CD14-positive monocyte (primary cell): ENCODE measurements at regions not wholly inside any gene's neighbourhood (a gene's known extent, or its start where the extent isn't known, plus 50 kb on each side); places are given as distances from the start of the nearest gene placed in this dataset.

Source experiments
- DNase-seq, 3 donors: peaks; one replicate each; pipeline ENCODE4 v3.0.0-alpha.2; 2011 to 2022
- H2AFZ ChIP-seq: 2 replicates; pipeline ENCODE4 v1.6.0; 2012; ENCODE audit warnings: mild to moderate bottlenecking, low read depth, low read length, inconsistent platforms; ENCODE audit not compliant: insufficient read depth, poor library complexity, severe bottlenecking
- H3K27ac ChIP-seq, 2 donors: 1 replicate in 1 of 2; 2 replicates in 1 of 2; pipeline ENCODE4 v1.5.1; 2012 to 2013; ENCODE audit warnings: low read length in 2 of 2, control low read depth in 1 of 2, inconsistent platforms in 1 of 2, low read depth in 1 of 2, mild to moderate bottlenecking in 1 of 2
- H3K27me3 ChIP-seq, 2 donors: one replicate each; pipeline versions ENCODE4 v1.6.0 to v1.6.1; 2011 to 2013; ENCODE audit warnings: low read length in 2 of 2; ENCODE audit not compliant: control insufficient read depth in 2 of 2, insufficient read depth in 2 of 2
- H3K36me3 ChIP-seq, 2 donors: replicated peaks in 1 of 2; 1 replicate in 1 of 2; 2 replicates in 1 of 2; pipeline versions ENCODE4 v1.5.1 to v1.6.1; 2012 to 2013; ENCODE audit warnings: low read length in 2 of 2, control low read depth in 1 of 2, inconsistent platforms in 1 of 2, mild to moderate bottlenecking in 1 of 2; ENCODE audit not compliant: insufficient read depth in 2 of 2, control insufficient read depth in 1 of 2
- H3K4me1 ChIP-seq, 2 donors: 1 replicate in 1 of 2; 2 replicates in 1 of 2; pipeline versions ENCODE4 v1.5.1 to v1.6.1; 2012 to 2013; ENCODE audit warnings: low read length in 2 of 2, control low read depth in 1 of 2, inconsistent platforms in 1 of 2, mild to moderate bottlenecking in 1 of 2, moderate library complexity in 1 of 2; ENCODE audit not compliant: insufficient read depth in 2 of 2, control insufficient read depth in 1 of 2
- H3K4me2 ChIP-seq: replicated peaks from 2 replicates; pipeline ENCODE3; 2012; ENCODE audit warnings: low read length, moderate library complexity, mild to moderate bottlenecking; ENCODE audit not compliant: poor library complexity, severe bottlenecking; ENCODE audit errors: extremely low read depth
- H3K4me3 ChIP-seq, 3 experiments: fragments of 200-600 bp in 1 of 3; sonication (generic) in 1 of 3; replicated peaks in 1 of 3; 1 replicate in 2 of 3; 2 replicates in 1 of 3; pipeline ENCODE4 v1.5.1; 2011 to 2013; ENCODE audit warnings: low read length in 3 of 3, mild to moderate bottlenecking in 3 of 3, control low read depth in 2 of 3, low read depth in 2 of 3, inconsistent platforms in 1 of 3, moderate library complexity in 1 of 3
- H3K79me2 ChIP-seq: 2 replicates; pipeline ENCODE4 v1.6.0; 2012; ENCODE audit warnings: mild to moderate bottlenecking, control low read depth, inconsistent platforms, low read length, moderate library complexity; ENCODE audit not compliant: insufficient read depth
- H3K9ac ChIP-seq: 2 replicates; pipeline ENCODE4 v1.6.0; 2017; ENCODE audit warnings: low read length, mild to moderate bottlenecking; ENCODE audit not compliant: insufficient read depth, poor library complexity, severe bottlenecking
- H3K9me3 ChIP-seq, 2 donors: replicated peaks in 1 of 2; 1 replicate in 1 of 2; 2 replicates in 1 of 2; pipeline versions ENCODE4 v1.5.1 to v1.6.1; 2012 to 2013; ENCODE audit warnings: low read length in 2 of 2, control low read depth in 1 of 2; ENCODE audit not compliant: control insufficient read depth in 1 of 2, insufficient read depth in 1 of 2
- H4K20me1 ChIP-seq: 2 replicates; pipeline ENCODE4 v1.6.0; 2012; ENCODE audit warnings: mild to moderate bottlenecking, low read length, control low read depth, moderate library complexity; ENCODE audit not compliant: insufficient read depth
- H3K27ac Mint-ChIP-seq, 7 donors: one replicate each; pipeline ENCODE4 v1.8.0; 2020; ENCODE audit warnings: mild to moderate bottlenecking in 7 of 7, mixed read lengths in 7 of 7, moderate library complexity in 6 of 7, inconsistent platforms in 2 of 7
- H3K27me3 Mint-ChIP-seq, 3 donors: one replicate each; pipeline ENCODE4 v1.8.0; 2021 to 2022; ENCODE audit warnings: low read depth in 3 of 3, mild to moderate bottlenecking in 3 of 3, mixed read lengths in 3 of 3, moderate library complexity in 3 of 3, inconsistent platforms in 1 of 3
- H3K36me3 Mint-ChIP-seq, 2 donors: one replicate each; pipeline ENCODE4 v1.8.0; 2020; ENCODE audit warnings: mixed read lengths in 2 of 2, inconsistent platforms in 1 of 2, mild to moderate bottlenecking in 1 of 2
- H3K4me1 Mint-ChIP-seq: one replicate; pipeline ENCODE4 v1.8.0; 2020; ENCODE audit warnings: mild to moderate bottlenecking, mixed read lengths
- H3K4me3 Mint-ChIP-seq, 2 donors: one replicate each; pipeline ENCODE4 v1.8.0; 2020; ENCODE audit warnings: mild to moderate bottlenecking in 2 of 2, mixed read lengths in 2 of 2, moderate library complexity in 1 of 2
- H3K9me3 Mint-ChIP-seq, 7 donors: one replicate each; pipeline ENCODE4 v1.8.0; 2020 to 2022; ENCODE audit warnings: mixed read lengths in 7 of 7, mild to moderate bottlenecking in 6 of 7, moderate library complexity in 6 of 7, inconsistent platforms in 2 of 7
- CTCF ChIP-seq: fragments of 200-600 bp; IDR thresholded peaks from one replicate; pipeline ENCODE4 v1.8.0; 2022; ENCODE audit warnings: antibody characterized with exemption, mild to moderate bottlenecking
- WGBS: methylation state at CpG from one replicate; pipeline ENCODE4 v1.1.5; 2013; ENCODE audit warnings: missing lambda C conversion rate; ENCODE audit not compliant: insufficient coverage; 5-methylcytosine and 5-hydroxymethylcytosine counted together
- intact Hi-C, 2 donors: fragments of 100-400 bp; cut with micrococcal nuclease; formaldehyde crosslinking; loops; one replicate each; pipeline versions ENCODE4 v1.15.0 to v1.15.1; 2023

GRCh38 chr4:175048111-175048784, 130.1 kb downstream of the ADAM29 start:
- Mint-ChIP-seq H3K9me3 (peaks cover 0 to 11% (median 2%) of the 10 kb centered on the region in 7 donors), H3K4me3 (no peak overlapping the region), H3K36me3 (no peaks in the 10 kb centered on the region), H3K4me1 (no peaks in the 10 kb centered on the region), H3K27ac (no peak overlapping the region), H3K27me3 (peaks cover 0 to 1% (median 0%) of the 10 kb centered on the region in 3 donors)
- no peaks in the 10 kb centered on the region for H3K79me2 ChIP-seq
- no peak for TF ChIP-seq CTCF
- H4K20me1 ChIP-seq: no peaks in the 10 kb centered on the region
- no peaks in the 10 kb centered on the region for H3K4me1 ChIP-seq
- H3K9me3 ChIP-seq: peaks cover 9 to 11% of the 10 kb centered on the region in 2 donors
- intact Hi-C loops: no loop called here
- H3K36me3 ChIP-seq: no peaks in the 10 kb centered on the region
- H3K27me3 ChIP-seq: no peaks in the 10 kb centered on the region
- no peak overlapping the region for H3K27ac ChIP-seq
- H3K4me3 ChIP-seq: no peak overlapping the region
- no peak for DNase-seq
- WGBS: 83% methylated on average over 1 of the region's 1 CpG
- H3K4me2 ChIP-seq: no peak overlapping the region
- no peak overlapping the region for H2AFZ ChIP-seq
- no peak overlapping the region for H3K9ac ChIP-seq

GRCh38 chr4:175048906-175049305, 130.7 kb downstream of the ADAM29 start:
- H3K36me3 ChIP-seq: no peaks in the 10 kb centered on the region
- H3K4me1 ChIP-seq: no peaks in the 10 kb centered on the region
- H3K4me2 ChIP-seq: no peak overlapping the region
- no peak for DNase-seq
- Mint-ChIP-seq H3K4me1 (no peaks in the 10 kb centered on the region), H3K9me3 (peaks cover 0 to 8% (median 1%) of the 10 kb centered on the region in 7 donors), H3K27ac (no peak overlapping the region), H3K27me3 (peaks cover 0 to 1% (median 0%) of the 10 kb centered on the region in 3 donors), H3K36me3 (no peaks in the 10 kb centered on the region), H3K4me3 (no peak overlapping the region)
- H3K4me3 ChIP-seq: no peak overlapping the region
- no peaks in the 10 kb centered on the region for H4K20me1 ChIP-seq
- TF ChIP-seq CTCF: no peak
- H3K27me3 ChIP-seq: no peaks in the 10 kb centered on the region
- WGBS: 100% methylated on average over 1 of the region's 4 CpGs
- no peaks in the 10 kb centered on the region for H3K79me2 ChIP-seq
- peaks cover 5 to 9% of the 10 kb centered on the region in 2 donors for H3K9me3 ChIP-seq
- no peak overlapping the region for H2AFZ ChIP-seq
- no peak overlapping the region for H3K9ac ChIP-seq
- no peak overlapping the region for H3K27ac ChIP-seq
- intact Hi-C loops: no loop called here
